SK-N-SH treated with all-trans-retinoic acid at 6 μM for 48 hours (cell line): ENCODE measurements at regions not wholly inside any gene's neighbourhood (a gene's known extent, or its start where the extent isn't known, plus 50 kb on each side); places are given as distances from the start of the nearest gene placed in this dataset.

Experiments used
- BACH2 ChIP-seq: fragments of 250-450 bp; sonication (Bioruptor Pico); IDR thresholded peaks from 2 replicates; pipeline ENCODE4 v1.9.0; 2021; ENCODE audit warnings: mild to moderate bottlenecking, borderline replicate concordance
- CSDC2 ChIP-seq: fragments of 250-450 bp; sonication (Bioruptor Pico); IDR thresholded peaks from 2 replicates; pipeline ENCODE4 v1.5.0; 2020; ENCODE audit warnings: mild to moderate bottlenecking, moderate library complexity
- GLIS3 ChIP-seq: fragments of 250-450 bp; sonication (Bioruptor Pico); IDR thresholded peaks from 2 replicates; pipeline ENCODE4 v1.5.0; 2020; ENCODE audit warnings: mild to moderate bottlenecking, moderate library complexity
- OSR1 ChIP-seq: fragments of 250-450 bp; sonication (Bioruptor Pico); IDR thresholded peaks from 2 replicates; pipeline ENCODE4 v1.8.0; 2022; ENCODE audit warnings: moderate library complexity, mild to moderate bottlenecking, inconsistent platforms
- PPARA ChIP-seq: fragments of 250-450 bp; sonication (Bioruptor Pico); IDR thresholded peaks from 2 replicates; pipeline ENCODE4 v1.5.0; 2020; ENCODE audit warnings: mild to moderate bottlenecking, borderline replicate concordance
- RARB ChIP-seq: fragments of 250-450 bp; sonication (Bioruptor Pico); IDR thresholded peaks from 2 replicates; pipeline ENCODE4 v1.8.0; 2021; ENCODE audit warnings: mild to moderate bottlenecking, moderate library complexity
- TOX ChIP-seq: fragments of 250-450 bp; sonication (Bioruptor Pico); IDR thresholded peaks from 2 replicates; pipeline ENCODE4 v1.8.0; 2021; ENCODE audit warnings: mild to moderate bottlenecking, moderate library complexity, borderline replicate concordance
- ZFP3 ChIP-seq: fragments of 250-450 bp; sonication (Bioruptor Pico); IDR thresholded peaks from 2 replicates; pipeline ENCODE4 v1.5.0; 2020; ENCODE audit warnings: mild to moderate bottlenecking, moderate library complexity
- TF ChIP-seq, protein P1 (sequence below): fragments of 250-450 bp; sonication (Bioruptor Pico); IDR thresholded peaks from 2 replicates; pipeline ENCODE4 v1.8.0; 2020; ENCODE audit warnings: mild to moderate bottlenecking, moderate library complexity, borderline replicate concordance
- TF ChIP-seq, protein P2 (sequence below): fragments of 250-450 bp; sonication (Bioruptor Pico); IDR thresholded peaks from 2 replicates; pipeline ENCODE4 v1.5.1; 2020; ENCODE audit warnings: low read depth, mild to moderate bottlenecking, moderate library complexity
- TF ChIP-seq, protein P3 (sequence below): fragments of 250-450 bp; sonication (Bioruptor Pico); IDR thresholded peaks from 2 replicates; pipeline ENCODE4 v1.8.0; 2021; ENCODE audit warnings: low read depth, mild to moderate bottlenecking, moderate library complexity, borderline replicate concordance

DNA sequence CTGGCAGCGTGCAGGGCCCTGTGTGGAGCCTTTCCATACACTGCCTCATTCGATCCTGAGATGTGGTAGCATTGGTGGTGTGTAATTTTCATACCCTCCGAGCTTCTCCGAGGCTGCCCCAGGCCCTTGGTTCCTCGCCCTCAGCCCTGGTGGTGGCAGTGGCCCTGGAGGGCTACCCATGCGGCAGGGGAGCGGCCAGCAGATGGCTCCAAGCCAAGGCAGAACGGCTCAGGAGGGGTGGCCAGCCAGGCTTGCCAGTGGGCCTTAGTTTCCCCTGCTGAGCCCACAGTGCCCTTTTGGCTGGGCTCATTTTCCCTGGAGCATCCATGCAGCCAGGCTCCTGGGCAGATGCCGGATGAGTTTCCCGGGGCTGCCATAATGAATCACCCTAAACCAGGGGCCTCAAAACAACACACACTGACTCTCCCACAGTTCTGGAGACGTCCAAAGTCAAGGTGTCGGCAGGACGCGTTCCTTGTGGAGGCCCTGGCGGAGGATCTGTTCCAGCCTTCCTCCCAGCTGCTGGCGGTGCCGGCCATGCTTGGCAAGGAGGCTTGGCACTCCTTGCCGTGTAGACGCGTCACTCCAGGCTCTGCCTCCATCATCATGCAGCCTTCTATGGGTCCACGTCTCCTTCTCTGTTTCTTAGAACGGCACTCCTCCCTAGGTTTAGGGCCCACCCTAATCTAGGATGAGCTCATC, 158.8 kb upstream of the GSE1 start:
- TF ChIP-seq, protein P1, sequence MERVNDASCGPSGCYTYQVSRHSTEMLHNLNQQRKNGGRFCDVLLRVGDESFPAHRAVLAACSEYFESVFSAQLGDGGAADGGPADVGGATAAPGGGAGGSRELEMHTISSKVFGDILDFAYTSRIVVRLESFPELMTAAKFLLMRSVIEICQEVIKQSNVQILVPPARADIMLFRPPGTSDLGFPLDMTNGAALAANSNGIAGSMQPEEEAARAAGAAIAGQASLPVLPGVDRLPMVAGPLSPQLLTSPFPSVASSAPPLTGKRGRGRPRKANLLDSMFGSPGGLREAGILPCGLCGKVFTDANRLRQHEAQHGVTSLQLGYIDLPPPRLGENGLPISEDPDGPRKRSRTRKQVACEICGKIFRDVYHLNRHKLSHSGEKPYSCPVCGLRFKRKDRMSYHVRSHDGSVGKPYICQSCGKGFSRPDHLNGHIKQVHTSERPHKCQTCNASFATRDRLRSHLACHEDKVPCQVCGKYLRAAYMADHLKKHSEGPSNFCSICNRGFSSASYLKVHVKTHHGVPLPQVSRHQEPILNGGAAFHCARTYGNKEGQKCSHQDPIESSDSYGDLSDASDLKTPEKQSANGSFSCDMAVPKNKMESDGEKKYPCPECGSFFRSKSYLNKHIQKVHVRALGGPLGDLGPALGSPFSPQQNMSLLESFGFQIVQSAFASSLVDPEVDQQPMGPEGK (CRISPR knock-in tag), result no peak
- TF ChIP-seq PPARA (CRISPR knock-in tag) (no peak), RARB (CRISPR knock-in tag) (no peak), ZFP3 (CRISPR knock-in tag) (no peak), CSDC2 (CRISPR knock-in tag) (no peak), BACH2 (CRISPR knock-in tag) (no peak), GLIS3 (CRISPR knock-in tag) (no peak), OSR1 (CRISPR knock-in tag) (no peak), TOX (CRISPR knock-in tag) (no peak)
- TF ChIP-seq, protein P2, sequence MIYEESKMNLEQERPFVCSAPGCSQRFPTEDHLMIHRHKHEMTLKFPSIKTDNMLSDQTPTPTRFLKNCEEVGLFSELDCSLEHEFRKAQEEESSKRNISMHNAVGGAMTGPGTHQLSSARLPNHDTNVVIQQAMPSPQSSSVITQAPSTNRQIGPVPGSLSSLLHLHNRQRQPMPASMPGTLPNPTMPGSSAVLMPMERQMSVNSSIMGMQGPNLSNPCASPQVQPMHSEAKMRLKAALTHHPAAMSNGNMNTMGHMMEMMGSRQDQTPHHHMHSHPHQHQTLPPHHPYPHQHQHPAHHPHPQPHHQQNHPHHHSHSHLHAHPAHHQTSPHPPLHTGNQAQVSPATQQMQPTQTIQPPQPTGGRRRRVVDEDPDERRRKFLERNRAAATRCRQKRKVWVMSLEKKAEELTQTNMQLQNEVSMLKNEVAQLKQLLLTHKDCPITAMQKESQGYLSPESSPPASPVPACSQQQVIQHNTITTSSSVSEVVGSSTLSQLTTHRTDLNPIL, result no peak
- TF ChIP-seq, protein P3, sequence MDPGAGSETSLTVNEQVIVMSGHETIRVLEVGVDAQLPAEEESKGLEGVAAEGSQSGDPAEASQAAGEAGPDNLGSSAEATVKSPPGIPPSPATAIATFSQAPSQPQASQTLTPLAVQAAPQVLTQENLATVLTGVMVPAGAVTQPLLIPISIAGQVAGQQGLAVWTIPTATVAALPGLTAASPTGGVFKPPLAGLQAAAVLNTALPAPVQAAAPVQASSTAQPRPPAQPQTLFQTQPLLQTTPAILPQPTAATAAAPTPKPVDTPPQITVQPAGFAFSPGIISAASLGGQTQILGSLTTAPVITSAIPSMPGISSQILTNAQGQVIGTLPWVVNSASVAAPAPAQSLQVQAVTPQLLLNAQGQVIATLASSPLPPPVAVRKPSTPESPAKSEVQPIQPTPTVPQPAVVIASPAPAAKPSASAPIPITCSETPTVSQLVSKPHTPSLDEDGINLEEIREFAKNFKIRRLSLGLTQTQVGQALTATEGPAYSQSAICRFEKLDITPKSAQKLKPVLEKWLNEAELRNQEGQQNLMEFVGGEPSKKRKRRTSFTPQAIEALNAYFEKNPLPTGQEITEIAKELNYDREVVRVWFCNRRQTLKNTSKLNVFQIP (CRISPR knock-in tag), result no peak
